Panc1 (cell line): ENCODE measurements at regions not wholly inside any gene's neighbourhood (a gene's known extent, or its start where the extent isn't known, plus 50 kb on each side); places are given as distances from the start of the nearest gene placed in this dataset.
"Not testable (repeated sequence)": the region's sequence is repeated elsewhere in the genome, so short reads cannot be mapped to it uniquely, and the experiment has no call there.

ENCODE experiments used
- ATAC-seq: fragments of 200-7000 bp; cut with Tn5 transposase; 2 replicates; pipeline ENCODE4 v1.9.1; 2020; ENCODE audit warnings: mild to moderate bottlenecking, moderate library complexity
- BruUV-seq: library from RNA; stranded (reverse); fragments of 400-500 nt; replicated peaks from 2 replicates; lab custom pipeline; 2021; lab: Mats Ljungman, UMichigan
- CTCF ChIA-PET: fragments of 300-600 bp; sonication (Branson Sonifier 250); formaldehyde crosslinking; loops from one replicate; lab custom pipeline; 2022; ENCODE audit warnings: antibody characterized with exemption; lab: Charles Lee
- POLR2A ChIA-PET: fragments of 300-600 bp; sonication (Branson Sonifier 250); formaldehyde crosslinking; loops from one replicate; lab custom pipeline; 2022; ENCODE audit warnings: antibody characterized with exemption; lab: Charles Lee
- DNase-seq: peaks from one replicate; pipeline ENCODE4 v3.0.0-alpha.2; 2010; ENCODE audit warnings: low read depth, low spot score
- H3K27ac ChIP-seq: 2 replicates; pipeline ENCODE4 v1.5.1; 2011; ENCODE audit warnings: mild to moderate bottlenecking, low read length, inconsistent platforms
- H3K27me3 ChIP-seq: fragments of 200-500 bp; sonication (Bioruptor generic); 2 replicates; pipeline ENCODE4 v1.6.0; 2014; ENCODE audit warnings: low read length, inconsistent platforms; ENCODE audit not compliant: control insufficient read depth, insufficient read depth
- H3K36me3 ChIP-seq: fragments of 200-500 bp; sonication (Bioruptor generic); 2 replicates; pipeline ENCODE4 v1.5.1; 2014; ENCODE audit warnings: inconsistent platforms, mild to moderate bottlenecking, low read length, moderate library complexity; ENCODE audit not compliant: control insufficient read depth, insufficient read depth
- H3K4me1 ChIP-seq: 2 replicates; pipeline ENCODE4 v1.5.1; 2011; ENCODE audit warnings: inconsistent platforms, mild to moderate bottlenecking, low read length, moderate library complexity; ENCODE audit not compliant: control insufficient read depth, insufficient read depth
- H3K4me3 ChIP-seq, 2 experiments: 2 replicates each; pipeline ENCODE4 v1.5.1; 2011 to 2012; ENCODE audit warnings: low read depth in 2 of 2, low read length in 2 of 2, mild to moderate bottlenecking in 2 of 2, inconsistent platforms in 1 of 2, moderate library complexity in 1 of 2
- H3K9me3 ChIP-seq: fragments of 200-500 bp; sonication (Bioruptor generic); 2 replicates; pipeline ENCODE4 v1.5.1; 2014; ENCODE audit warnings: low read depth, mild to moderate bottlenecking, inconsistent platforms, low read length, moderate library complexity; ENCODE audit not compliant: control insufficient read depth, insufficient read depth
- TCF7L2 ChIP-seq: IDR thresholded peaks from 2 replicates; pipeline ENCODE4 v1.6.1; 2011; ENCODE audit warnings: mild to moderate bottlenecking, low read depth, low read length, inconsistent platforms
- in situ Hi-C: cut with HindIII; loops from 2 replicates; pipeline ENCODE4 v1.10.0; 2016; ENCODE audit warnings: low sequenced_read_pairs, low pct_unique_long_range_greater_than_20kb
- intact Hi-C: fragments of 100-400 bp; cut with micrococcal nuclease; formaldehyde crosslinking; loops from one replicate; pipeline ENCODE4 v1.10.0; 2022; ENCODE audit not compliant: unreplicated experiment
- TF ChIP-seq, protein P1 (sequence below), 2 experiments: IDR thresholded peaks; 2 replicates each; pipeline ENCODE4 v1.6.1; 2011 to 2012; ENCODE audit warnings: low read depth in 2 of 2, control low read depth in 1 of 2, low read length in 1 of 2, mild to moderate bottlenecking in 1 of 2, moderate library complexity in 1 of 2; ENCODE audit not compliant: insufficient read depth in 1 of 2
- TF ChIP-seq, protein P2 (sequence below): fragments of 450-650 bp; IDR thresholded peaks from 2 replicates; pipeline ENCODE4 v1.5.1; 2017; ENCODE audit warnings: mild to moderate bottlenecking

DNA sequence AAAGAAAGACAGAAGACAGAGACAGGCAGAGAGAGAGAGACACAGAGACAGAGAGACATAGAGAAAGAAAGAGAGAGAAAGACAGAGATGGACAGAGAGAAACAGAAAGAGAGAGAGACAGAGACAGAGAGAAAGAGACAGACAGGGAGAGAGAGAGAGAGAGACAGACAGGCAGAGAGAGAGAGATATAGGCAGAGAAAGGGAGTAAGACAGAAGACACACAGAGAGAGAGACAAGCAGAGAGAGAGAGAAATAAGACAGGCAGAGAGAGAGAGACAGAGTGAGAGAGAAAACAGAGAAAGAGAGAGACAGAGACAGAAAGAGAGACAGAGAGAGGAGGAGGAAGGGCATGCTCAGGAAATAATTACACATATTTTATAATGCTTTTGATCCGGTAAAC lies 758.3 kb upstream of the DEFB115 start:
- Histone ChIP-seq H3K4me1 (no peaks in the 10 kb centered on the region), H3K27me3 (0 out of 2 replicates have a peak, but pooled peaks cover 2% of the 10 kb centered on the region), H3K4me3 (no peak overlapping the region), H3K27ac (no peak overlapping the region), H3K36me3 (no peaks in the 10 kb centered on the region), H3K9me3 (no peaks in the 10 kb centered on the region)
- intact Hi-C loops (no loop called here), in situ Hi-C loops (no loop called here)
- ChIA-PET POLR2A (no interaction called here), CTCF (no interaction called here)
- DNase-seq (no peak), ATAC-seq (no peak)
- no TSS peak for BruUV-seq
- TF ChIP-seq, protein P1, sequence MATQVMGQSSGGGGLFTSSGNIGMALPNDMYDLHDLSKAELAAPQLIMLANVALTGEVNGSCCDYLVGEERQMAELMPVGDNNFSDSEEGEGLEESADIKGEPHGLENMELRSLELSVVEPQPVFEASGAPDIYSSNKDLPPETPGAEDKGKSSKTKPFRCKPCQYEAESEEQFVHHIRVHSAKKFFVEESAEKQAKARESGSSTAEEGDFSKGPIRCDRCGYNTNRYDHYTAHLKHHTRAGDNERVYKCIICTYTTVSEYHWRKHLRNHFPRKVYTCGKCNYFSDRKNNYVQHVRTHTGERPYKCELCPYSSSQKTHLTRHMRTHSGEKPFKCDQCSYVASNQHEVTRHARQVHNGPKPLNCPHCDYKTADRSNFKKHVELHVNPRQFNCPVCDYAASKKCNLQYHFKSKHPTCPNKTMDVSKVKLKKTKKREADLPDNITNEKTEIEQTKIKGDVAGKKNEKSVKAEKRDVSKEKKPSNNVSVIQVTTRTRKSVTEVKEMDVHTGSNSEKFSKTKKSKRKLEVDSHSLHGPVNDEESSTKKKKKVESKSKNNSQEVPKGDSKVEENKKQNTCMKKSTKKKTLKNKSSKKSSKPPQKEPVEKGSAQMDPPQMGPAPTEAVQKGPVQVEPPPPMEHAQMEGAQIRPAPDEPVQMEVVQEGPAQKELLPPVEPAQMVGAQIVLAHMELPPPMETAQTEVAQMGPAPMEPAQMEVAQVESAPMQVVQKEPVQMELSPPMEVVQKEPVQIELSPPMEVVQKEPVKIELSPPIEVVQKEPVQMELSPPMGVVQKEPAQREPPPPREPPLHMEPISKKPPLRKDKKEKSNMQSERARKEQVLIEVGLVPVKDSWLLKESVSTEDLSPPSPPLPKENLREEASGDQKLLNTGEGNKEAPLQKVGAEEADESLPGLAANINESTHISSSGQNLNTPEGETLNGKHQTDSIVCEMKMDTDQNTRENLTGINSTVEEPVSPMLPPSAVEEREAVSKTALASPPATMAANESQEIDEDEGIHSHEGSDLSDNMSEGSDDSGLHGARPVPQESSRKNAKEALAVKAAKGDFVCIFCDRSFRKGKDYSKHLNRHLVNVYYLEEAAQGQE (IDR thresholded peaks at IDR 0.05; ENCODE audit: insufficient read depth in 1 of 2, low read depth in 2 of 2, low read length in 1 of 2) = no peak
- TF ChIP-seq TCF7L2 = no peak

DNA sequence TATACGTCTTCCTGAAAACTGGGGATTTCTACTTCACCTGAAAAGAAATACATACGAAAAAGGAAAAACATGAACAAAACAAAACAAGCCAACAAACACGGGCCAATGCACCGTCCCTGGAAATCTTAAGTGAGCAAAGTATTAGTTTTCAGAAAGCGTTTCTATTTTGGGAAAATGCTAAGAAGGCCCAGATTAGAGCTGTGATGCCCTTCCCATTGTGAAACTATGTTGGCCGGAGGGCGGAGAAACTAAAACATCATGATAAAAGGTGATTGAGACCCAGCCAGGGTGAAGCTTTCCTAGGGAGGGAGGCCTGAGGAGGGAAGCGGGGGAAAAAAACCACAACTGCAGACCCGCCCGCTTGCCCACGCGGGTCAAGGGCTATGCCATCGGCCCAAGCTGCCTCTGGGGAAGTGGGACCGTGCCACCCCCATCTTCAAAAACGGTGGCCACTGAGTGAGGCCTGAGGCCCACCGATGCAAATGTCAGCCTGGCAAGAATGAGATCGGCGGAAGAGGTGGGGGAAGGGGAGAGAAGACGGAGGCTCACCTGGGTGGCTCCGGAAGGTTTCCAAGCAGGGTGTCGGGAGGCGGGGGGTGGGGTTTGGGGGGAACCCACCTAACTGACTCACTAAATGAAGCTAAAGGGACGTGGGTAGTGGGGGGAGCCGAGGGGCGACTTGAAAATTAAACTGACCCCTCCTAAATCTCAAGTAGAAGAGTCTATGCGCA lies 757.6 kb upstream of the DEFB115 start:
- in situ Hi-C loops, CTCF ChIA-PET, H3K4me1 ChIP-seq, H3K27me3 ChIP-seq, H3K9me3 ChIP-seq, BruUV-seq, DNase-seq, POLR2A ChIA-PET, H3K27ac ChIP-seq, H3K36me3 ChIP-seq, ATAC-seq: not testable (repeated sequence)
- peak overlapping the region; percentile 8 to 53; a peak in 3 of 4 replicates for H3K4me3 ChIP-seq
- intact Hi-C loops = loop anchor here (10.0 kb wide), 2 partner anchors 115 to 125 kb away; no protein-coding TSS in a partner anchor

DNA sequence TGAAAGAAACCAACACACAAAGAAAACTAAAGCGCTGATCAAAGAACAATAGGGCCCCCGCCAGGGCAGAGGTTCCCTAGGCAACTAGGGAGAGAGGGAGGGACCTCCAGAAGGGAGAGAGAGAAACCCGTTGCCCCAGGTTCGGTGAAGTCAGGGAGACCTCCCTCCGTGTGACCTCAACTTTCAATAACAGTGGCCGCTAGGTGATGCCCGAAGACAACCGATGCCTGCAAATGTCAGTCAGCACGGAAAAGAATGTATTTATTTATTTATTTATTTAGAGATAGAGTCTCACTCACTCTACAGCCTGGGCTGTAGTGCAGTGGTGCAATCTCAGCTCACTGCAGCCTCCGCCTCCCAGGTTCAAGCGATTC lies 757.0 kb upstream of the DEFB115 start:
- DNase-seq (peak; percentile 41), ATAC-seq (peak; percentile 65)
- intact Hi-C loops = loop anchor here (10.0 kb wide), 2 partner anchors 114 to 126 kb away; no protein-coding TSS in a partner anchor
- BruUV-seq, CTCF ChIA-PET, H3K9me3 ChIP-seq, H3K4me1 ChIP-seq, H3K27me3 ChIP-seq, H3K36me3 ChIP-seq, H3K27ac ChIP-seq, in situ Hi-C loops, POLR2A ChIA-PET: not testable (repeated sequence)
- peak overlapping the region; percentile 8 to 53; a peak in 3 of 4 replicates for H3K4me3 ChIP-seq
- TF ChIP-seq, protein P2, sequence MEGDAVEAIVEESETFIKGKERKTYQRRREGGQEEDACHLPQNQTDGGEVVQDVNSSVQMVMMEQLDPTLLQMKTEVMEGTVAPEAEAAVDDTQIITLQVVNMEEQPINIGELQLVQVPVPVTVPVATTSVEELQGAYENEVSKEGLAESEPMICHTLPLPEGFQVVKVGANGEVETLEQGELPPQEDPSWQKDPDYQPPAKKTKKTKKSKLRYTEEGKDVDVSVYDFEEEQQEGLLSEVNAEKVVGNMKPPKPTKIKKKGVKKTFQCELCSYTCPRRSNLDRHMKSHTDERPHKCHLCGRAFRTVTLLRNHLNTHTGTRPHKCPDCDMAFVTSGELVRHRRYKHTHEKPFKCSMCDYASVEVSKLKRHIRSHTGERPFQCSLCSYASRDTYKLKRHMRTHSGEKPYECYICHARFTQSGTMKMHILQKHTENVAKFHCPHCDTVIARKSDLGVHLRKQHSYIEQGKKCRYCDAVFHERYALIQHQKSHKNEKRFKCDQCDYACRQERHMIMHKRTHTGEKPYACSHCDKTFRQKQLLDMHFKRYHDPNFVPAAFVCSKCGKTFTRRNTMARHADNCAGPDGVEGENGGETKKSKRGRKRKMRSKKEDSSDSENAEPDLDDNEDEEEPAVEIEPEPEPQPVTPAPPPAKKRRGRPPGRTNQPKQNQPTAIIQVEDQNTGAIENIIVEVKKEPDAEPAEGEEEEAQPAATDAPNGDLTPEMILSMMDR = peak; percentile 93
